OCI-LY1 (cell line): ENCODE measurements at regions not wholly inside any gene's neighbourhood (a gene's known extent, or its start where the extent isn't known, plus 50 kb on each side); places are given as distances from the start of the nearest gene placed in this dataset.

ENCODE experiments used
- H2AFZ ChIP-seq: fragments of 200-600 bp; sonication (generic), shearing (Covaris generic); 2 replicates; pipeline ENCODE4 v1.6.0; 2014; ENCODE audit warnings: antibody characterized with exemption, mild to moderate bottlenecking, low read length
- H3F3A ChIP-seq: fragments of 200-600 bp; sonication (generic), shearing (Covaris generic); 2 replicates; pipeline ENCODE4 v1.6.0; 2014; ENCODE audit warnings: mild to moderate bottlenecking, antibody characterized with exemption, low read length, moderate library complexity; ENCODE audit not compliant: insufficient read depth
- H3K27ac ChIP-seq: fragments of 200-600 bp; sonication (generic); 2 replicates; pipeline ENCODE4 v1.5.1; 2014; ENCODE audit warnings: low read length, mixed run types, mild to moderate bottlenecking, low read depth; ENCODE audit not compliant: poor library complexity, severe bottlenecking
- H3K27me3 ChIP-seq: fragments of 200-600 bp; sonication (generic); 2 replicates; pipeline ENCODE4 v1.6.0; 2014; ENCODE audit warnings: antibody characterized with exemption, mild to moderate bottlenecking, low read length, moderate library complexity; ENCODE audit not compliant: insufficient read depth
- H3K36me3 ChIP-seq: fragments of 200-600 bp; sonication (generic); 2 replicates; pipeline ENCODE4 v1.6.1; 2014; ENCODE audit warnings: mild to moderate bottlenecking, antibody characterized with exemption, low read length, moderate library complexity, mixed read lengths; ENCODE audit not compliant: insufficient read depth
- H3K4me1 ChIP-seq: fragments of 200-600 bp; sonication (generic); 2 replicates; pipeline ENCODE4 v1.5.1; 2014; ENCODE audit warnings: mild to moderate bottlenecking, low read length, moderate library complexity; ENCODE audit not compliant: insufficient read depth, severe bottlenecking
- H3K4me2 ChIP-seq: fragments of 200-600 bp; sonication (generic), shearing (Covaris generic); 2 replicates; pipeline ENCODE4 v1.6.1; 2014; ENCODE audit warnings: low read length
- H3K4me3 ChIP-seq: fragments of 200-600 bp; sonication (generic); 2 replicates; pipeline ENCODE4 v1.5.1; 2014; ENCODE audit warnings: low read length, low read depth, mild to moderate bottlenecking, mixed read lengths; ENCODE audit not compliant: poor library complexity, severe bottlenecking
- H3K79me2 ChIP-seq: fragments of 200-600 bp; shearing (Covaris generic); 2 replicates; pipeline ENCODE4 v1.6.1; 2016; ENCODE audit warnings: mixed run types, low read length, mixed read lengths; ENCODE audit not compliant: insufficient read depth
- H3K9ac ChIP-seq: fragments of 200-600 bp; sonication (generic), shearing (Covaris generic); 2 replicates; pipeline ENCODE4 v1.6.1; 2014; ENCODE audit warnings: mild to moderate bottlenecking, low read length, mixed read lengths
- H3K9me2 ChIP-seq: fragments of 200-600 bp; sonication (generic), shearing (Covaris generic); 2 replicates; pipeline ENCODE4 v1.6.1; 2014; ENCODE audit warnings: low read depth, mild to moderate bottlenecking, low read length, mixed read lengths
- H3K9me3 ChIP-seq: fragments of 200-600 bp; shearing (Covaris generic); 2 replicates; pipeline ENCODE4 v1.6.1; 2014; ENCODE audit warnings: low read length, mixed read lengths
- H4K20me1 ChIP-seq: fragments of 200-600 bp; sonication (generic), shearing (Covaris generic); 2 replicates; pipeline ENCODE4 v1.6.0; 2016; ENCODE audit warnings: mild to moderate bottlenecking, low read length; ENCODE audit not compliant: insufficient read depth
- EZH2 ChIP-seq: fragments of 200-600 bp; sonication (generic), shearing (Covaris generic); IDR thresholded peaks from 2 replicates; pipeline ENCODE4 v1.8.0; 2017; ENCODE audit warnings: borderline replicate concordance, mixed run types, mild to moderate bottlenecking, antibody characterized with exemption, low read length, moderate library complexity, mixed read lengths
- TF ChIP-seq, protein P1 (sequence below): fragments of 200-600 bp; sonication (generic), shearing (Covaris generic); IDR thresholded peaks from 2 replicates; pipeline ENCODE4 v1.5.1; 2017; ENCODE audit warnings: mild to moderate bottlenecking, antibody characterized with exemption, low read length, moderate library complexity, mixed read lengths

DNA sequence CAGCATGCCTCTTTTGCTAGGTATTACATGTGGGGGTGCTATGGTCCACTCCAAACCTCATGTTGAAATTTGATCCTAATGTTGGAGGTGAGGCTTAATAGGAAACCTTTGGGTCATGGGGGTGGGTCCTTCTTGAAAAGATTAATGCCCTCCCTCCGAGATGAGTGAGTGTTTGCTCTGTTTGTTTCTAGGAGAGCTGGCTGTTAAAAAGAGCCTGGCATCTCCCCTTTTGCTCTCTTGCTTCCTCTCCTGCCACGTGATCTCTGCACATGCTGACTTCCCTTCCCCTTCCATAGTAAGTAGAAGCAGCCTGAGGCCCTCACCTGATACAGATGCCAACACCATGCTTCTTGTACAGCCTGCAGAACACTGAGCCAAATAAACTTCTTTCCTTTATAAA is 104.5 kb downstream of the FAT3 start:
- Histone ChIP-seq H3K4me1 (no peaks in the 10 kb centered on the region), H2AFZ (no peak overlapping the region), H3K4me2 (no peak overlapping the region), H3K27me3 (no peaks in the 10 kb centered on the region), H3K36me3 (no peaks in the 10 kb centered on the region), H3K9me3 (no peaks in the 10 kb centered on the region), H3K27ac (no peak overlapping the region), H3K9me2 (no peaks in the 10 kb centered on the region), H3K4me3 (no peak overlapping the region), H4K20me1 (no peaks in the 10 kb centered on the region), H3K79me2 (no peaks in the 10 kb centered on the region), H3F3A (no peaks in the 10 kb centered on the region), H3K9ac (no peak overlapping the region)
- TF ChIP-seq, protein P1, sequence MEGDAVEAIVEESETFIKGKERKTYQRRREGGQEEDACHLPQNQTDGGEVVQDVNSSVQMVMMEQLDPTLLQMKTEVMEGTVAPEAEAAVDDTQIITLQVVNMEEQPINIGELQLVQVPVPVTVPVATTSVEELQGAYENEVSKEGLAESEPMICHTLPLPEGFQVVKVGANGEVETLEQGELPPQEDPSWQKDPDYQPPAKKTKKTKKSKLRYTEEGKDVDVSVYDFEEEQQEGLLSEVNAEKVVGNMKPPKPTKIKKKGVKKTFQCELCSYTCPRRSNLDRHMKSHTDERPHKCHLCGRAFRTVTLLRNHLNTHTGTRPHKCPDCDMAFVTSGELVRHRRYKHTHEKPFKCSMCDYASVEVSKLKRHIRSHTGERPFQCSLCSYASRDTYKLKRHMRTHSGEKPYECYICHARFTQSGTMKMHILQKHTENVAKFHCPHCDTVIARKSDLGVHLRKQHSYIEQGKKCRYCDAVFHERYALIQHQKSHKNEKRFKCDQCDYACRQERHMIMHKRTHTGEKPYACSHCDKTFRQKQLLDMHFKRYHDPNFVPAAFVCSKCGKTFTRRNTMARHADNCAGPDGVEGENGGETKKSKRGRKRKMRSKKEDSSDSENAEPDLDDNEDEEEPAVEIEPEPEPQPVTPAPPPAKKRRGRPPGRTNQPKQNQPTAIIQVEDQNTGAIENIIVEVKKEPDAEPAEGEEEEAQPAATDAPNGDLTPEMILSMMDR, result no peak
- TF ChIP-seq EZH2, result no peak

DNA sequence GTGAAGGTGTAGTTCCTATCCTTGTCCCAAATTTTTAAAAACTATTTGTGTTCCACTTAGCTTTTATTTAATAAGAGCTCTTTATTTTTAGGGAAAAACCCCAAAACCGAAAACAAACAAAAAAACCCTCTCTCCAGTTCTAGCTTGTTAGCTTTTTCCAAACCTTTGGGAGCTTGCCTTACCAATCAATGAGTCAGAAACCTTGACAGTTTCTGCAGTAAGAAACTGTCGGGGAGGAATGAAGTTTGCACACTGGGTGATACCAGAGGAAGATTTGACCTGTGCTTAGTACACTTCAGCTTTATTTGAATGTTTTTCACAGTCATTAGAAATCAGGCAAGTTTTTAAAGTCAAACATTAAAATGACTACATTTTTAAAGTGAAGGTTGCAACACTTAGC is 105.0 kb downstream of the FAT3 start:
- Histone ChIP-seq H3K79me2 (no peaks in the 10 kb centered on the region), H4K20me1 (no peaks in the 10 kb centered on the region), H3K4me3 (no peak overlapping the region), H3K9ac (no peak overlapping the region), H2AFZ (no peak overlapping the region), H3K27me3 (no peaks in the 10 kb centered on the region), H3K36me3 (no peaks in the 10 kb centered on the region), H3K27ac (no peak overlapping the region), H3K9me3 (no peaks in the 10 kb centered on the region), H3K4me1 (no peaks in the 10 kb centered on the region), H3K4me2 (no peak overlapping the region), H3F3A (no peaks in the 10 kb centered on the region), H3K9me2 (no peaks in the 10 kb centered on the region)
- TF ChIP-seq, protein P1, result no peak
- no peak for TF ChIP-seq EZH2

DNA sequence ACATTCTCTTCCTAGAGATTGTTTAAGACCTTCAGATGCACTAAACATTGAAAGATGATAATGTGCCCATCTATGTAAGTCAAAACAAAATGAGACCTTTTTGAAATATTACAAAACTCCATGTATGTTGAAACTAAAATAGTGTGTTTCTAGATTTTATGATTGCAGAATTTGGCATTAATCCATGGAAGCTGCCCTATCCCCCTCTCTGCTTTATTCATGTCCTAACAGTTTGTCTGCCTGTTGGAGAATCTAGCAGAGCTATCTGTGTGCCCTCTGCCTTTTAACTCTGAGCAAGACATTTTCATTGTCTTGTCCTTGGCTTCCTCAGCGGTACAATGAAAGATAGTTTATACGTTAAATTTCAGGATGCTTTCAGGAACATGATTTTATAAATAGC is 105.5 kb downstream of the FAT3 start:
- H3F3A ChIP-seq, result no peaks in the 10 kb centered on the region
- no peak overlapping the region for H3K4me3 ChIP-seq
- H3K4me1 ChIP-seq, result no peaks in the 10 kb centered on the region
- no peaks in the 10 kb centered on the region for H3K9me3 ChIP-seq
- H3K27me3 ChIP-seq, result no peaks in the 10 kb centered on the region
- no peak overlapping the region for H3K27ac ChIP-seq
- no peak overlapping the region for H3K4me2 ChIP-seq
- no peaks in the 10 kb centered on the region for H3K9me2 ChIP-seq
- H3K79me2 ChIP-seq, result no peaks in the 10 kb centered on the region
- H3K36me3 ChIP-seq, result no peaks in the 10 kb centered on the region
- H4K20me1 ChIP-seq, result no peaks in the 10 kb centered on the region
- no peak overlapping the region for H3K9ac ChIP-seq
- H2AFZ ChIP-seq, result no peak overlapping the region
- TF ChIP-seq, protein P1, result no peak
